ENCODE measurements at regions not wholly inside any gene's neighbourhood (a gene's known extent, or its start where the extent isn't known, plus 50 kb on each side); places are given as distances from the start of the nearest gene placed in this dataset.

GRCh38 chr5:12934722-12935121, 1009.8 kb downstream of the DNAH5 start:
- H3K27ac ChIP-seq (ENCODE audit: extremely low read depth, low read depth, low read length), result no peak overlapping the region
- TF ChIP-seq ZFHX2 (tag by site-specific recombination; conservative IDR thresholded peaks at IDR 0.05), result no peak
- TF ChIP-seq ZNF354C (tag by site-specific recombination; IDR thresholded peaks at IDR 0.05; ENCODE audit: borderline replicate concordance, low read depth), result no peak
- no peaks in the 10 kb centered on the region for H3K4me1 ChIP-seq (ENCODE audit: control insufficient read depth, insufficient read depth, low read length)
- H3K9me3 ChIP-seq (ENCODE audit: control insufficient read depth, insufficient read depth, low read depth, low read length), result no peaks in the 10 kb centered on the region
- CTCF ChIA-PET, result no interaction called here
- H3K4me3 ChIP-seq (ENCODE audit: low read depth, low read length), result no peak overlapping the region
- no peaks in the 10 kb centered on the region for H3K36me3 ChIP-seq (ENCODE audit: control insufficient read depth in 2 of 2, insufficient read depth in 1 of 2, low read length in 2 of 2)
- POLR2A ChIA-PET, result no interaction called here

- Histone ChIP-seq H3K36me3 (ENCODE audit: control insufficient read depth in 2 of 2, insufficient read depth in 1 of 2, low read length in 2 of 2) (no peaks in the 10 kb centered on the region), H3K27ac (ENCODE audit: extremely low read depth, low read depth, low read length) (no peak overlapping the region), H3K4me3 (ENCODE audit: low read depth, low read length) (no peak overlapping the region), H3K9me3 (ENCODE audit: control insufficient read depth, insufficient read depth, low read depth, low read length) (no peaks in the 10 kb centered on the region), H3K4me1 (ENCODE audit: control insufficient read depth, insufficient read depth, low read length) (no peaks in the 10 kb centered on the region)
- no peak for TF ChIP-seq TCF7L2 (IDR thresholded peaks at IDR 0.05; ENCODE audit: borderline replicate concordance, low read depth, low read length)
- TF ChIP-seq ZBTB48 (tag by site-specific recombination; IDR thresholded peaks at IDR 0.05), result no peak
- no peak for TF ChIP-seq ZNF354C (tag by site-specific recombination; IDR thresholded peaks at IDR 0.05; ENCODE audit: borderline replicate concordance, low read depth)
- no peak for TF ChIP-seq BCL11B (tag by site-specific recombination; IDR thresholded peaks at IDR 0.05; ENCODE audit: low read depth)
- no peak for TF ChIP-seq ZFP3 (tag by site-specific recombination; IDR thresholded peaks at IDR 0.05; ENCODE audit: low read depth)
- TF ChIP-seq IKZF3 (tag by site-specific recombination; IDR thresholded peaks at IDR 0.05), result no peak
- no peak for TF ChIP-seq ZNF341 (tag by site-specific recombination; IDR thresholded peaks at IDR 0.05; ENCODE audit: low read depth)
- POLR2A ChIA-PET, result no interaction called here
- CTCF ChIA-PET, result interaction anchor here (0.6 kb wide), 1 partner anchor 16 kb away, joined by 5 read pairs; no protein-coding TSS in a partner anchor
These were observed 1016.3 kb upstream of the CTNND2 start for GRCh38 chr5:12920527-12920926.

- H3K4me1 ChIP-seq (ENCODE audit: control insufficient read depth, insufficient read depth, low read length), result no peaks in the 10 kb centered on the region
- ChIA-PET POLR2A (no interaction called here), CTCF (no interaction called here)
- TF ChIP-seq BCL6B (tag by site-specific recombination; IDR thresholded peaks at IDR 0.05), result no peak
- no peak for TF ChIP-seq ZNF157 (tag by site-specific recombination; IDR thresholded peaks at IDR 0.05)
- TF ChIP-seq YY2 (tag by site-specific recombination; IDR thresholded peaks at IDR 0.05), result no peak
- TF ChIP-seq ZSCAN5A (tag by site-specific recombination; IDR thresholded peaks at IDR 0.05), result no peak
- no peak for TF ChIP-seq ZNF658 (tag by site-specific recombination; IDR thresholded peaks at IDR 0.05)
- no peak for TF ChIP-seq ZNF639 (tag by site-specific recombination; IDR thresholded peaks at IDR 0.05)
- no peak for TF ChIP-seq SP2 (tag by site-specific recombination; IDR thresholded peaks at IDR 0.05)
- TF ChIP-seq ZNF292 (tag by site-specific recombination; IDR thresholded peaks at IDR 0.05; ENCODE audit: borderline replicate concordance, low read depth), result no peak
- no peaks in the 10 kb centered on the region for H3K9me3 ChIP-seq (ENCODE audit: control insufficient read depth, insufficient read depth, low read depth, low read length)
- H3K27ac ChIP-seq (ENCODE audit: extremely low read depth, low read depth, low read length), result no peak overlapping the region
- H3K4me3 ChIP-seq (ENCODE audit: low read depth, low read length), result no peak overlapping the region
- H3K36me3 ChIP-seq (ENCODE audit: control insufficient read depth in 2 of 2, insufficient read depth in 1 of 2, low read length in 2 of 2), result no peaks in the 10 kb centered on the region
These were observed 1006.9 kb upstream of the CTNND2 start for GRCh38 chr5:12911156-12911555.
